ENCODE measurements at regions not wholly inside any gene's neighbourhood (a gene's known extent, or its start where the extent isn't known, plus 50 kb on each side); places are given as distances from the start of the nearest gene placed in this dataset.

DNA sequence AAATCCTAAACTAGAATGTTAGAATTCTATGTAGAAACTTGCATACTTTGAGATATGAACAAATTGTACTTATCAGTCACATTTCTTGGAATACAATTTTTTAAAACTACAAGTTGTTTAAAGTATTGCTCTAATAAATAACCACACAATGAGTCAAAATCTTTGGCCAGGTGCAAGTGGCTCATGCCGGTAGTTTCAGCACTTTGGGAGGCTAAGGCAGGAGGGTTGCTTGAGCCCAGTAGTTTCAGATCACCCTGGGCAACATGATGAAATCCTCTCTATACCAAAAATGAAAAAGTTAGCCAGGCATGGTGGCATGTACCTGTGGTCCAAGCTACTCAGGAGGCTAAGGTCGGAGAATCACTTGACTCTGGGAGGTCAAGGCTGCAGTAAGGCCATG is 257.8 kb downstream of the COX7C start:
- TF ChIP-seq, protein P1, sequence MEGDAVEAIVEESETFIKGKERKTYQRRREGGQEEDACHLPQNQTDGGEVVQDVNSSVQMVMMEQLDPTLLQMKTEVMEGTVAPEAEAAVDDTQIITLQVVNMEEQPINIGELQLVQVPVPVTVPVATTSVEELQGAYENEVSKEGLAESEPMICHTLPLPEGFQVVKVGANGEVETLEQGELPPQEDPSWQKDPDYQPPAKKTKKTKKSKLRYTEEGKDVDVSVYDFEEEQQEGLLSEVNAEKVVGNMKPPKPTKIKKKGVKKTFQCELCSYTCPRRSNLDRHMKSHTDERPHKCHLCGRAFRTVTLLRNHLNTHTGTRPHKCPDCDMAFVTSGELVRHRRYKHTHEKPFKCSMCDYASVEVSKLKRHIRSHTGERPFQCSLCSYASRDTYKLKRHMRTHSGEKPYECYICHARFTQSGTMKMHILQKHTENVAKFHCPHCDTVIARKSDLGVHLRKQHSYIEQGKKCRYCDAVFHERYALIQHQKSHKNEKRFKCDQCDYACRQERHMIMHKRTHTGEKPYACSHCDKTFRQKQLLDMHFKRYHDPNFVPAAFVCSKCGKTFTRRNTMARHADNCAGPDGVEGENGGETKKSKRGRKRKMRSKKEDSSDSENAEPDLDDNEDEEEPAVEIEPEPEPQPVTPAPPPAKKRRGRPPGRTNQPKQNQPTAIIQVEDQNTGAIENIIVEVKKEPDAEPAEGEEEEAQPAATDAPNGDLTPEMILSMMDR (conservative IDR thresholded peaks at IDR 0.05 in 1 of 2, IDR thresholded peaks at IDR 0.05 in 1 of 2; ENCODE audit: low read depth in 1 of 2, low read length in 2 of 2) = no peak
- no peak for TF ChIP-seq EZH2 (IDR thresholded peaks at IDR 0.05; ENCODE audit: low read length, missing control alignments)
